ENCODE measurements at regions not wholly inside any gene's neighbourhood (a gene's known extent, or its start where the extent isn't known, plus 50 kb on each side); places are given as distances from the start of the nearest gene placed in this dataset.

GRCh38 chr5:101728933-101729332, 567.2 kb downstream of the SLCO4C1 start:
- Histone ChIP-seq H3K4me1 (ENCODE audit: control insufficient read depth, extremely low read depth, insufficient read depth, low read length) (no peaks in the 10 kb centered on the region), H3K79me2 (ENCODE audit: control insufficient read depth, insufficient read depth, low read length) (no peaks in the 10 kb centered on the region), H3K27ac (ENCODE audit: insufficient read depth, low read depth, low read length) (no peak overlapping the region), H2AFZ (ENCODE audit: low read depth, low read length) (no peak overlapping the region), H3K27me3 (ENCODE audit: control insufficient read depth in 2 of 2, insufficient read depth in 2 of 2, low read length in 2 of 2) (no peaks in the 10 kb centered on the region), H3K4me3 (replicated peaks in 1 of 3; ENCODE audit: insufficient read depth in 1 of 3, low read depth in 1 of 3, low read length in 3 of 3) (no peak overlapping the region), H3K4me2 (ENCODE audit: insufficient read depth, low read length) (no peak overlapping the region), H3K9ac (replicated peaks; ENCODE audit: extremely low read depth, insufficient read depth, low read length) (no peak overlapping the region), H3K36me3 (ENCODE audit: control insufficient read depth in 2 of 2, extremely low read depth in 1 of 2, insufficient read depth in 2 of 2, low read length in 2 of 2) (no peaks in the 10 kb centered on the region), H3K9me1 (replicated peaks; ENCODE audit: control insufficient read depth, extremely low read depth, insufficient read depth, low read length) (no peaks in the 10 kb centered on the region), H3K9me3 (replicated peaks; ENCODE audit: control insufficient read depth, insufficient read depth, low read length) (no peaks in the 10 kb centered on the region), H4K20me1 (replicated peaks; ENCODE audit: control insufficient read depth, extremely low read depth, insufficient read depth, low read length) (no peaks in the 10 kb centered on the region)
- TF ChIP-seq POLR2AphosphoS5 (IDR thresholded peaks at IDR 0.05; ENCODE audit: insufficient read depth, low read depth, low read length): no peak
- dilution Hi-C loops (cut with MboI; ENCODE audit: extremely low pct_ligation_motif_present, low sequenced_read_pairs) (no loop called here), intact Hi-C loops (cut with micrococcal nuclease) (no loop called here)
- CTCF ChIA-PET: interaction anchor here (1.3 kb wide), 1 partner anchor 13 kb away, joined by 4 read pairs; no protein-coding TSS in a partner anchor
- no peak for FAIRE-seq
- BruUV-seq (replicated peaks): no TSS peak
- POLR2A ChIA-PET: no interaction called here
- no peak for DNase-seq (ENCODE audit: low read depth, low spot score)

- H3K9me1 ChIP-seq (replicated peaks; ENCODE audit: control insufficient read depth, extremely low read depth, insufficient read depth, low read length): no peaks in the 10 kb centered on the region
- no peak overlapping the region for H2AFZ ChIP-seq (ENCODE audit: low read depth, low read length)
- H3K9ac ChIP-seq (replicated peaks; ENCODE audit: extremely low read depth, insufficient read depth, low read length): no peak overlapping the region
- DNase-seq (ENCODE audit: low read depth, low spot score) (no peak), FAIRE-seq (no peak)
- no peaks in the 10 kb centered on the region for H3K9me3 ChIP-seq (replicated peaks; ENCODE audit: control insufficient read depth, insufficient read depth, low read length)
- no peaks in the 10 kb centered on the region for H3K36me3 ChIP-seq (ENCODE audit: control insufficient read depth in 2 of 2, extremely low read depth in 1 of 2, insufficient read depth in 2 of 2, low read length in 2 of 2)
- POLR2A ChIA-PET: no interaction called here
- H3K27ac ChIP-seq (ENCODE audit: insufficient read depth, low read depth, low read length): no peak overlapping the region
- no peak overlapping the region for H3K4me2 ChIP-seq (ENCODE audit: insufficient read depth, low read length)
- no peaks in the 10 kb centered on the region for H4K20me1 ChIP-seq (replicated peaks; ENCODE audit: control insufficient read depth, extremely low read depth, insufficient read depth, low read length)
- intact Hi-C loops (cut with micrococcal nuclease): no loop called here
- BruUV-seq (replicated peaks): no TSS peak
- H3K4me1 ChIP-seq (ENCODE audit: control insufficient read depth, extremely low read depth, insufficient read depth, low read length): no peaks in the 10 kb centered on the region
- no peak overlapping the region for H3K4me3 ChIP-seq (replicated peaks in 1 of 3; ENCODE audit: insufficient read depth in 1 of 3, low read depth in 1 of 3, low read length in 3 of 3)
- H3K79me2 ChIP-seq (ENCODE audit: control insufficient read depth, insufficient read depth, low read length): no peaks in the 10 kb centered on the region
- no peaks in the 10 kb centered on the region for H3K27me3 ChIP-seq (ENCODE audit: control insufficient read depth in 2 of 2, insufficient read depth in 2 of 2, low read length in 2 of 2)
- dilution Hi-C loops (cut with MboI; ENCODE audit: extremely low pct_ligation_motif_present, low sequenced_read_pairs): no loop called here
- no peak for TF ChIP-seq CTCF (IDR thresholded peaks at IDR 0.05; ENCODE audit: extremely low read depth in 1 of 2, insufficient read depth in 1 of 2, low read depth in 1 of 2, low read length in 2 of 2)
- TF ChIP-seq MYC (IDR thresholded peaks at IDR 0.05; ENCODE audit: low read depth, low read length): no peak
- no peak for TF ChIP-seq FOS (IDR thresholded peaks at IDR 0.05; ENCODE audit: borderline replicate concordance, insufficient read depth, low read length)
- TF ChIP-seq EZH2 (IDR thresholded peaks at IDR 0.05; ENCODE audit: borderline replicate concordance, low read depth, low read length, severe bottlenecking): no peak
- TF ChIP-seq JUN (IDR thresholded peaks at IDR 0.05; ENCODE audit: borderline replicate concordance, insufficient read depth, insufficient read length, low read depth): no peak
- no peak for TF ChIP-seq POLR2A (IDR thresholded peaks at IDR 0.05; ENCODE audit: low read depth, low read length)
- TF ChIP-seq POLR2AphosphoS5 (IDR thresholded peaks at IDR 0.05; ENCODE audit: insufficient read depth, low read depth, low read length): no peak
- TF ChIP-seq MAX (IDR thresholded peaks at IDR 0.05; ENCODE audit: insufficient read depth, insufficient read length): no peak
- CTCF ChIA-PET: interaction anchor here (1.1 kb wide), 1 partner anchor 14 kb away, joined by 3 read pairs; no protein-coding TSS in a partner anchor
Measured at GRCh38 chr5:101721543-101721942, 574.5 kb downstream of the SLCO4C1 start.
